HG03442 (cell line): ENCODE measurements at regions not wholly inside any gene's neighbourhood (a gene's known extent, or its start where the extent isn't known, plus 50 kb on each side); places are given as distances from the start of the nearest gene placed in this dataset.

Experiments used
- ATAC-seq: cut with Tn5 transposase; IDR thresholded peaks from one replicate; pipeline ENCODE4 v1.9.1; 2021; ENCODE audit warnings: mild to moderate bottlenecking, moderate library complexity; ENCODE audit not compliant: unreplicated experiment

DNA sequence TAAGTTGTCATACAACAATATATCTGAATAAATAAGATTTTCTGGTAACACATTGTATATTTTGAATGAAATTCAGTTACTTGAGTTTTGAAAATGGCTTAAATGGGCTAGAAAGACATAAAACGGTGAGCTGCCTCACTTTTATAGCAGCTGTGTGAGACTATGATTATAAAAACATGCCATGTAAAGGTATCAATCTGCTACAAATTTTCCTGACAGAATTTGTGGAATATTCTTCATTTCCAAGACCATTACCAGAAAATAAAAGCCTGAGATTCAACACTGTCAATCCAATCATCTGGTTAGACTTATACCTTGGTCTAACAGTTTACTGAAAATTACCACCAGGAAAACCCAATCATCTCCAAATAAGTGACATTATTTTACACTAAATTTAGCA, 181.1 kb downstream of the SPCS3 start:
- no peak for ATAC-seq

DNA sequence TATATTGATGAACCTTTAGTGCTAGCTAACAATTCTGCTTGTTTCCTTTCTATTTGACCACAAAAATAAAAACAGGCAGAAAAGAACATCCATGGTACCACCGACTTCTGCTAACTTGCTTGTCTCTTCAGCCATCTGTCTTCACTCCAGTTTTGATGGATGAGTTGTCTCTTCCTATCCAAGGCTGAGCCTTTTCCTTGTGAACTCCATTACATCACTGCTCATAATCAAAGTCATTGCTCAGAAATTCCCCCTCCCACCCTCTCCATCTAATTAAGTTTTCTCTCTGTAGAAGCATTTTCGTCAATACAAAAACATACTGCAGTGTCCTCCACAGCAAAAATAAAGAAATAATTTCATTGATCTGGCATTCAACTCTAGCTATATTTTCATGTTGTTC, 184.4 kb downstream of the SPCS3 start:
- ATAC-seq = no peak

DNA sequence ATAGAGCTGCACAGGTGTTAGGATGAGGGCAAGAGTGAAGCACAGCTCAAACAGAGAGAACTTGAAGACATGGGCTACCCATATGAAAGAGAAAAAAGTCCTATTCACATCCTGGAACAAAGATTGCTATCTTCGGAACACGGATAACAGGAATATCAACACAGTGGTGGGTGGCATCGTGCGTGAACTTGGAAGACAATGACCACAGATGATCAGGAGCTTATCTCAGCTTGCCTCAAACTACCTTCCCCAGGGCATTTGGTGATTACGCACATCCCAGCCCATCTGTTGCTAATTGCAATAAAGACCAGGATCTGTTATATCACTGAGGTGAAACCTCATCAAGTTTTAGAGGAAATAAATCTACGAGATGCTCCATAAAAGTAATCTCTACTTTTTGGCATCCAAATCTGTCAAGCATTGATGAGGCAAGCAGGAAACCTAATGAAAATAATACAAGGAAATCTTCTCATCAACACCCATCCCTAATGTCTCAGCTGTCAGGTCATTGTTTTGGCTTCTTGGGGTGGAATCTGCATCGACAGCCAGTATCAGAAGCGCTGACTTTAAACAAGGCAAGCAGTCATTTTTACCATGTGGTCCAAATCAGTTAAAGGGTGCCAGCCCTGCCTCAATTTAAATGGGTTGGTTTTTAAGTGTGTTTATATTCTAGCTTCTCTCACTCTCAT, 188.2 kb downstream of the SPCS3 start:
- ATAC-seq = no peak

DNA sequence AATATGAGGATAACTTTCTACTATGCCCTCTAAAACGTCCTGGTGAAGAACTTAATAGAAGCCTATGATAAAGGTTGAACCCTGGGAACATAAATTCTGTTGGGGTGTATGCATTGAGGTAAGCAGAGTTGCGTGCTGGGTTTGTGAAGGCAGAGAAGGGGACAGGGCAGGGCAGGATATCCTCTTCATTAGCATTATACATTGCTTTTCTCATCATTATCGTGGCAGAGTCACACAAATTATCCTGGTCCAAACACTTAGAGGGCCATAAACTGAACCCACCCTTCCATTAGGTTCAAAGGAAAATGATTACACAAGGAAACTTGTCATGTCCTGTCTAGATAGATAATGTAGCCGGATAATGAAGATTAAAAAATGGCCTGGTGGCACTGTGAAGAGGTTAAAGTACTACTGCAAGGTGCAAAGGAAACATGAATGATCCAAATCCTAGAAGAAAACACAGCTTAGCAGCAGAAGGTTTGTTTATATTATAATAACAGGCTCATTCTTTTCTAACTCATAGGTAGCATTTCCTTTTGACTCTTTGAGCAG, 189.1 kb downstream of the SPCS3 start:
- no peak for ATAC-seq

DNA sequence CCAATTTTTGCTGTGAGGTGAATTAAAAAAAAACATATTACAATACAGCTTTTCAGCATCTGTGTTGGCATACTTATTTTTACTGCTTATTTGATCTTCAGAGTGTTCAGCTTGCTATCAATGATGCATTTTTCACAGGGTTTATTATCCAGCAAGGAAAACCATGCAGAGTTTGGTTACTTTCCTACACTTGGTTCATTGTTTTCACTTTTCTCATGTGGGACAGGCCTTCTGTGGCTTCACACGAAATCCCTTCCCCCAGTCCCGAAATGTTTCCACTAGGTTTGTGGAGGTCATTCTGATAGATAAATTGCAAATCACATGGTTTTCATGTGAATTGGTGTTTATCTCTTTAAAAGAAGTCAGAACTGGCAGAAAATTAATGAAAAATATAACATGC, 205.8 kb downstream of the SPCS3 start:
- no peak for ATAC-seq

DNA sequence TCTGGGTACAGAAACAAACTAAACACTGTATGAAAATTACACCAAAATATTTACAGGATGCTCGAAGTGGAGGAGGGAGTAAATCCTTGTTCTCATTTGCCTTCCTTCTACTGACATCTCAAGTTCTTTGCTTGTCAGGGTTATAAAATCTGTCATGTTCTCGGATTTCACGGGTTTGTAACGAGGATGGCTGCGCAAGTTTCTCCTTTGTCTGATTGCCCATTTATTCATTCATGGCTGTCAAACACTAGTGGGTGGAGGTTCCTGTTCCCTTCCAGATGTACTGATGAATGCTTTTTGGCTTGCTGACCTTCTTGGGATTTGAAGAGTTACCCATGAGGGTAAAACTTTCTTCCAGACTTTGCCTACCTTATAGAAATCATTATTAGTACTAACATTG, 206.9 kb downstream of the SPCS3 start:
- ATAC-seq = no peak

DNA sequence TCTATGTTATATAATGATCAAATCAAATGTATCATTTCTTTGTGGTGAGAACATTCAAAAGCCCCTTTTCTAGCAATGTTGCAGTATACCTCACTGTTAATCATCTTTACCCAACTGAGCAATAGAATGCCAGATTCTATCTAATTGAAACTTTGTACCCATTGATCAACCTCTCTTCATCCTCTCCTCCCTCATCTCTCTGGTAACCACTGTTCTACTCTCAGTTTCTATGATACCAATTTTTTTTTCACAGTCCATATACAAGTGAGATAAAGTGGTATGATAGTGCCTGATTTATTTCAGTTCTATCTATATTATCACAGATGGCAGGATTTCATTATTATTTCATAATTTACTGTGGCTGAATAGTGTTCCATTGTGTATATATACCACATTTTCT, 209.8 kb downstream of the SPCS3 start:
- ATAC-seq = no peak

DNA sequence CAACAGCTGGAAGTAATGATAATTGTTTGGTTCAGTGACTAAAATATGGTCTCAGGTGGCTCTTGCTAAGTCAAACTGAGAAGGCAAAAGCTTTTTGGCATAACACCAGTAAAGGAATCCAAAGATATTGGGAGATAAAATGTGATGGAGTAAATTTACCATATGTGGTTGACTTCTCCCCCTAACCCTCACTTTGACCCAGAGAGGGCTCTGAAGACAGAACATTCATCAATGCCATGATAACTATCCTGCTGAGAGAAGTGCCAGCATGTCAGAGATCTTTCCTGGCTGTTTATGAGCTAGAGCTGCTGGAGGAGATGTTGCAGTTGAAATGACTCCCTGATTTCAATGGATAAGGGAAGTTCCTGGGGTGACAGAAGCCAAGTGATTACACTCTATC, 213.4 kb downstream of the SPCS3 start:
- ATAC-seq = no peak

DNA sequence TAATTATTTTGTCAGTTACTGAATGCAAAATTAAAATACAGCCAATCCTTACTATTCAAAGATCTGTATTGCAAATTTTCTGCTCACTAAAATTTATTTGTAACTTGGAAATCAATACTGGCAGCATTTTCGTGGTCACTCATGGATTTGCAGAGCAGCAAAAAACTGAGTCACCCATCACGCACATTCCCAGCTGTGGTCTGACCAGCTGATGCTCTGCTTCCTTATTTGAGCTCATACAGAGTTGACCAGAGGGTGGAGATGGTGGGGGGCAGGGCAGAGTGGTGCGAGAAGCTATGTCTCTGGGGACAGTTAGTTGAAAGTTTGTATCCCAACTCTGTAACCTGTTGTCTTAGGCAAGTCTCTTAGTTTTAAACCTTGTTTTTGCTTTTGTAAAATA, 214.8 kb downstream of the SPCS3 start:
- ATAC-seq = no peak

DNA sequence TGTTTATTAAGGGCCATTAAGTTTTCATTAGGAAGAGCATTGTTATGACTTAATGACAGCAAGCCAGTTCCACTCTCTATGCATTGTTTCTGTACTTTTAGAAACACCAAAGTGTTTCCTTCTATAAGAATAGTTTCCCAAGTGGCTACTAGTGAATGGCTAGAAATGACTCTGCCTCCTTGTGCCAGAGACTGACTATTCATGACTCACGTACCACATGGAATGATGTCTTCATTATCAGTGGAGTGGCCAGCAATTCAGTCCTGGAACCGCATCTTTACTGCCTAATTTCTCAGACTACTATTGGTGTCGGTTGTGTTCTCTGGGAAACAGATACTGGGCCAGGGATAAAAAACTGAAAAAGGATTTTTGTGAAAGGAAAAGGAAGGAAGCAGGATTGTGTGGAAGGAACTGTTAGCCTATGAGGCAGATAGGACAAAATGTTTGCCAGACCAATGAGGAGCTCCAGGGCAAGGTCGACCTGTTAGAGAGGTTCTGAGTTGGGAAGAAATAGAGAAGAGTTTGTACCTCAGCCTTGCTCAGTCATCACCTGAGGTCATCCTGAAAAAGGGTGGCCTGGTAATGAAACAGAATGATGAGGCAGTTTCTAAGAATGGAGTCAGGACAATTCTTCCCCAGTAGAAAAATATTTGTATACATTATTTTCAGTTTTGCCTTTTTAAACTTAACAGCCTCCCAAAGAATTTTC, 218.6 kb downstream of the SPCS3 start:
- ATAC-seq = no peak

DNA sequence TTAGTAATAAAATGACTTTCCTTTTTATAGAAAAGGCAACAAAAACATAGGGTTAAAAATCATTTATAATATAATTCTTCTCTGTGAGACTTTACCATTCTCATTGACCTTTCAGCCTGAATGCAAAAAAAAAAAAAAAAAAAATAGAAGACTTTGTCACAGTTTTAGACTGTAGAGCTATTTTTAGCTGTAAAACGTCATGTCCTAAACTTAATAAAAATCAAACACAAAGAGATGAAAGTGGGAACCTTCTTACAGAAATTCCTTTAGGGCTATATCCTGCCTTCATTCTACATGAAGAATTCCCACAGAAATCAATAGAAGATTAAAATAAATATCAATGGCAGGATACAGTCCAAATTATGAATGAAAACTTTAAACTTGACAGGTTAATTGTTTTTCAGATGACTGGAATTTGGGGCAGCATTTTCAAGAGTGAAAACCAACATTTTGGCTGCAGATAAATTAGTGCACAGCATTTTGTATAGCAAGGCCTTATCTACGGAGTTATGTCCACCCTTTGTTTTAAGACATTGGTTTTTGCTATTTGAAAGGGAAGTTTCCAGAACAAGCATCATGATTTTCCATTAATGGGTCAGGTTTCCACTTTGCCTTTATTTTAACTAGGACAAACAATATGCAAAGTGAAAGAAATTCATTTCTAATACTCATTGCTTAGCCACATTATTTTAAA, 219.5 kb downstream of the SPCS3 start:
- ATAC-seq = no peak

DNA sequence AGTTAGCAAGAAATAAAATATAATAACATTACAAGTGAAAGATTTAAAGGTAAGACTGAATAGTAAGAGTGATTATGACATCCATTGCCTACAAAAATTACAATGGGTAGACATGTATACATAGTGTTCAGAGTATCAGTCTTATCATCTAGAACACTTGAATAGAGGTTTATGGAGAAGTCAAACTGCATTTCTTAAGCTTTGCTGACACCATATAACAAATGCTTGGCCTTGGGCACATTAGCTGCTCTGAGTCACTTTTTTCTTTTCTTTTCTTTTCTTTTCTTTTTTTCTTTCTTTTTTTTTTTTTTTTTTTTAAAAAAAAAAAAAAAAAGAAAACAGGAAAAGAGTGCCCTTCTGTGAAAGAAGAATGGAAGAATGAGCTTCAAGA, 220.0 kb downstream of the SPCS3 start:
- no peak for ATAC-seq

DNA sequence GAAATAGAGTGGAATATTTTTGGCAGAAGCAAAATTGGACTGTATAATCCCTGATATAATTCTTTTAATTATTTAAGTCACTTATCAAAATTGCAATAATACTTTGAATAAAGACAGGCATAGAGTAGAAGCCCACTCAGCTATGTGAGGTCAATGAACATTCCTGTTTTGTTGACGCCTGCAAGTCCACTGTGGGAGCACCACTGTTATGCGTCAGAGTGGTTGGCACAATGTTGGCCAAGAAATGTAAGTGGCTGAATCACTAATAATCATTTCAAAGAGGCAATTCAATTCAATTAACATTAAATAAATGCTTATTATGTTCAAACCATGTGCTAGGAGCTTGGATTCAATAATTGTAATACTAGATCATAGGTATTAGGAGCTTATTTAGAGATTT, 221.0 kb downstream of the SPCS3 start:
- ATAC-seq = no peak

DNA sequence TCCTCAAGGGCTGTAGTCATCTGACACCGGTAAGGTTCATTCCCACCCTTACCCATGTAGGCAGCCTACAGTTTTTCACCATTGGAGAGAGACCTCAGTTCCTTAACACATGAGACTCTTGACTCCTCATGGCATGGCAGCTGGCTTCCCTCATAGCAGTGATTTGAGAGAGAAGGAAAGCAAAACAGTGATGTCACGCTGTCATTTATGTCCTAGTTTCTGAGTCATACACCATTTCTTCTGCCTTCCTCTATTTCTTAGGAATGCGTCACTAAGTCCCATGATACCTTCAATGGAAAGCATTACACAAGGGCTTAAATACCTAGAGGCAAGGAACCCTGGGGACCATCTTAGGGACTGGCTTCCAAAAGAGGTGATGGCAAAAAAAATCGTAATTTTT, 226.1 kb downstream of the SPCS3 start:
- ATAC-seq = no peak

DNA sequence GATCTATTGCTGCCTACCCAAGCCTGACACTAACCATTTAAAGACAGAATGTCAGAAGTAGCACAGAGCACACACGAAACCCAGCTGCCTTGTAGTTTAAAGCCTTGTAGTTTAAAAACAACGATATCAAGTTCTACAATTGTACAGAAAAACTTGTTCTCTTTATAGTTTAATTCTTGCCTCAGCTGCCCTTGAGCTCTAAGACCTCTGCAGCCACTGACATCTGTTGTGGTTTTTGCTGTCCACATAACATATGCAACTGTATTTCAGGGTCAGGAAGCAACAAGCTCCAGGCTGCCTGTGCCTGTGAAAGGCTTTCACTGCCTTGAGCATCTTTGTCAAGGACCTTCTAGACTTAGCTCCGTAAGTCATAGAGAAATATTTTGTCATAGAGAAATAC, 227.2 kb downstream of the SPCS3 start:
- ATAC-seq = no peak

DNA sequence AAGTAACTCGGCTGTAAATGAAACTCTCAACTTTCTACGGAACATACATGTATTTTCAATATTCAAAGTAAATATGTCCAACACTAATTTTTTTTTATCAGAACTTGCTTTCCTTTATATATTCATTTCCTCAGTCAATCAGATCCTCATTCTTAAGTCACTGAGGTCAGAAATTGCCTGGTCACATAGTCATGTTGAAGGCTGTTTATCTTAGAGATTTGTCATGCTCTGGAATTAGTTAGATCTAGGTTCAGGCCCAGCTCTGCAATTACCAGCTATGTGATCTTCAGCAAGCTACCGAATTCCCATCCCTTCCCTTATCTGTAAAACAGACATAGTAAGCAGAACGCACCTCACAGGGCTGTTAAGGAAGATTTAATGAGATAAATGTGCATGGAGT, 228.8 kb downstream of the SPCS3 start:
- ATAC-seq = no peak

DNA sequence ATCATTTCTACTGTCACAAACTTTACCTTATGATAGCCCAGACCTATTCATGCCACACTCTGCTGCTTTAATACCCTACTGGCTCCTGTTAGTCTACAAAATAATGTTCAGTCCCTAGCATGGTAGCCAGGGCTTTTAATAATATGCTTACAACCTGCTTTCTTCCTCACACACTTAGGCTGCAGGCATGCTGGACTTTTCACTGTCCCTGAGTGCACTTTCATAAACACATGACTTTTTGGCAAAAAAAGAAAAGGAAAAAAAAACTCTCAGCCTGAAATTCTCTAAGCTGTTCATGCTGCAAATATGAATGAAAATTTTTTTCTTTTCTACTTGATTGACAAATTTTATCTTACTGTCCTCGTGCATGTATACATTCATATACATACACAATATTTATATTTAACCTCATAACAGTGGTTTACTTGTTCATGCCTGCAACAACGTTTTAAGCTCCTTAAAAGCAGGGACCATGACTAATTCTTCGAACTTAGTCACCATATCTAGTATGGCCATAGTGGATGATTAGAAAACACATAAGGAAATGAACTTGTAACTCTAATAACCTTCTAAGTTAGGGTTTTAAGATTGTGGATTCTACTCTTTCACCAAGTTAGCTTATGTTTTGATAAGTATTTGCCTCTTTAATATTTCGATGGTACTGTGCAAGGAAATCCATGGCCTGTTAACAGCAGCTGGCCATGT, 229.5 kb downstream of the SPCS3 start:
- no peak for ATAC-seq

DNA sequence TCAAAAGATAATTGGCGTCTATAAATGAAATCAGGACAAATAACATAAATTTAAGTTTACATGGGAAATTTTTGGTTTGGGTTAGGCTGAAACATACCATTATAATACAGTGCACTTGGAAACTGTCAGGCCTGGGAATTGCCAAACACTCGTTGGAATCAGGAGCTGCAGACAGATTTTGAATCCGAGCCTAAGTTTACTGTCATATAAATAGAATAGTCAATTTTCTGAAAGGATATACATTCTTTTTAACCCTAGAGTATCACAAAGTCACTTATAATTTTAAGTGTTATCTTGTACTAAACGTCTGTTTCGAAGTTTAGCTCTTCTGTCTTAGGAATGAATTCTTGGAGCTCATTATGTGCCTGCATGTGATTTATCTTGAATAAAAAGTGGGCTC, 234.1 kb downstream of the VEGFC start:
- ATAC-seq = no peak

DNA sequence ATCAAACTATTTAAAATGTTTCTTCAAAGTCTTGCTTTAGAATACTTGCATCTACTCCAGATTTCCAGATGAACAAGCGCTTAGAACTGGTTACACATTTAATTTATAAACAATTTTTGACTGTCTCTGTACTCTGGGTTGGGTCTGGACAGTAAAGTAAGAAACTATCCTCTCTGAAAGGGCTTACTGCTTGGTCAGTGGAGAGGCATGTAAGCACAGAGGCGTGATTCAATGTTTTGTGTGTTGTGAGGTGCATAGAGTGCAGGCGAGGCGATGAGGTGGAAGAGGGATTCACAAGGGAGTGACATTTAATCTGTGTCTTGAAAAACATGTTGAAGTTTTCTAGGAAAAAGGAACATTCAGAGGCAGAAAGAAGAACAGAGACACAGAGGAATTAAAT, 231.4 kb downstream of the VEGFC start:
- ATAC-seq = no peak

DNA sequence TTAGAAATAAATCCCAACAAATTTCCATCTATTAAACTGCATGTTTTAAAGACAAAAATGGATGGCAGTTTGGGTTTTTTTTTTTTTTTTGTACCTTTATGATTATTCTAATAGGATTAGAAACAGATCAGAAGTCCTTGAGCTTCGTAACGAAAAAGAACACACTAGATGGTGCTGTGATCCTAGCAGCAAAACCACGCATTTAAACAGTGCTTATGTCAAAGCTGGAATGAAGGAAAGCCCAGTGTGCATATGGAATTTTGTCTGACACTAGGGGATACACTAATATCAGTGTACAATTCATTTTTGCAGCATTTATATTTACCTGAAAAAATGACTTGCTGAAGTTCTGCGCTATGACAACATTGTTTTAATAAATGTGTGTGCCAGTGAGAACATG, 229.1 kb downstream of the VEGFC start:
- no peak for ATAC-seq

DNA sequence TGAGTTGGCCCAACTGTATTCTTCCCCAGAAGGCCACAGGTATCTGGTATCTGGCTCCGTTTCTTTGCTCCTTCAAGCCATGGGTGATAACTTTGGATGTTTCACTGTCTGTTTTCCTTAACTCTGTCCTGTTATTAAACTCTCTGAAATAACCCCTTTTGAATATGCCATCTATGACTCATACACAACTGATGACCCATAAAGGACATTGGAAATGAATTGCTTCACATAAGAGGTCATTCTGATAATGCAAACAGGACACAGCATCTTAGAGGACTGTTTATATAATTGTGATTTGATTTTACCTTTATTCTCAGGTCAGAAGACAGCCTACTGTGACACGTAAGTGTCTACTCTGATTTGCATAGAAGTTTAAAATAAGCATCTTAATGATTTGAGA, 227.7 kb downstream of the VEGFC start:
- ATAC-seq = no peak
